ENCODE measurements at regions not wholly inside any gene's neighbourhood (a gene's known extent, or its start where the extent isn't known, plus 50 kb on each side); places are given as distances from the start of the nearest gene placed in this dataset.
"Not testable (repeated sequence)": the region's sequence is repeated elsewhere in the genome, so short reads cannot be mapped to it uniquely, and the experiment has no call there.

DNA sequence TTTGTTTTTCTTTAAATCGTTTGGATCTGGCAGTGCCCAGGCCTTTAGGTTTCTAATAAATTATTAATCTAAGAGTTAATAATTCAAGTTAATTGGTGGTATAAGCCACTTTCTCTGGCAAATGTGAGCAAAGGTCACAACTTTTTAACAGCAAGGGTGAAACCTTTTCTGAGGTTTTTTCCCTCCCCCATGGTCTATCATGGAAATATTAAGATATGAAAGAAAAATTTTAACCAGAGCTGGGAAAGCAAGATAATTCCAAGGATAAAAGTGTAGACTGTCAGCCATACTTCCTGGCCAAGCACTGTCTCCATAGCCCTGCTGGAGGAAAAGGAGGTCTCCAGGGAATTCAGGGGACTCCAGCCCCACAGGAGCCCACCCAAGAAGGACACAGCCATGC, 341.2 kb downstream of the SETD4 start:
- no peaks in the 10 kb centered on the region for H3K27me3 ChIP-seq
- H3K4me3 ChIP-seq (replicated peaks in 1 of 3) = no peak overlapping the region
- intact Hi-C loops (cut with DNase I) = no loop called here
- DNase-seq = no peak
- H3K36me3 ChIP-seq = no peaks in the 10 kb centered on the region
- no peak for TF ChIP-seq POLR2A (IDR thresholded peaks at IDR 0.05)
- TF ChIP-seq, protein P1, sequence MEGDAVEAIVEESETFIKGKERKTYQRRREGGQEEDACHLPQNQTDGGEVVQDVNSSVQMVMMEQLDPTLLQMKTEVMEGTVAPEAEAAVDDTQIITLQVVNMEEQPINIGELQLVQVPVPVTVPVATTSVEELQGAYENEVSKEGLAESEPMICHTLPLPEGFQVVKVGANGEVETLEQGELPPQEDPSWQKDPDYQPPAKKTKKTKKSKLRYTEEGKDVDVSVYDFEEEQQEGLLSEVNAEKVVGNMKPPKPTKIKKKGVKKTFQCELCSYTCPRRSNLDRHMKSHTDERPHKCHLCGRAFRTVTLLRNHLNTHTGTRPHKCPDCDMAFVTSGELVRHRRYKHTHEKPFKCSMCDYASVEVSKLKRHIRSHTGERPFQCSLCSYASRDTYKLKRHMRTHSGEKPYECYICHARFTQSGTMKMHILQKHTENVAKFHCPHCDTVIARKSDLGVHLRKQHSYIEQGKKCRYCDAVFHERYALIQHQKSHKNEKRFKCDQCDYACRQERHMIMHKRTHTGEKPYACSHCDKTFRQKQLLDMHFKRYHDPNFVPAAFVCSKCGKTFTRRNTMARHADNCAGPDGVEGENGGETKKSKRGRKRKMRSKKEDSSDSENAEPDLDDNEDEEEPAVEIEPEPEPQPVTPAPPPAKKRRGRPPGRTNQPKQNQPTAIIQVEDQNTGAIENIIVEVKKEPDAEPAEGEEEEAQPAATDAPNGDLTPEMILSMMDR (IDR thresholded peaks at IDR 0.05) = no peak
- H3K4me1 ChIP-seq = peaks cover 5 to 12% of the 10 kb centered on the region in 2 donors
- no peaks in the 10 kb centered on the region for H3K9me3 ChIP-seq
- H3K27ac ChIP-seq = no peak overlapping the region
- 70 to 84% methylated on average over 1 of the region's 1 CpG for WGBS, 2 donors

DNA sequence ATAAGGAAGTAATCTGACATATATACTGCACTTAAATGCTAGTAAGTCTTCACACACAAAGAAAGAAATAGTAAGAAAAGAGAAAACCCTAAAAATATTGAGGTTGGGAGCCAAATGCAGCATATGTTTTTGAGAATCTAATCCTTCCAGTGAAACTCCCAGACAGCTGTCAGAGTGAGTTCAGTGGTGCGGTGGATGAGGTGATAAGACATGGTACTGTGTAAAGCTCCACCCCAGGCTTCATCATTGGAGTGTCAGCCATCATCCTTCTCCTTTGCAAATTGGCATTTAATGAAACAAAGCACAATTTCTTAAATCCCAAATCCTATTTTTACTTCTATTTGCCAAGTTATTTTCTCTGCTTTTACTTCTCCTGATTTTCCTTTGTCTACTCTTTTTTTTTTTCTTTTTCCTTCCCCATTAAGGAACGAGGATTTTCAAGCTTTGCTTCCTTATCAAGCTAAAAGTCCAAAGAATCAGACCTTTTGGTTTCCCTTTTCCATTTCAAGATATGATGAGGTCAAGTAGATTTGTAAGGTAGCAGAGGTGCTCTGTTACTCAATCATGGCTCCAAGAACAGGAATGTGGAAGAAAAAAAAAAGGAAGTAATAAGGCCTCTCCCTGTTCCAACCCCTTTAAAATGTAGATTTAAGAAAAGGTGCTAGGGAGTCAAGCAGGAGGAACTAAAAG, 343.3 kb downstream of the SETD4 start:
- Histone ChIP-seq H3K4me3 (replicated peaks in 1 of 3) (no peak overlapping the region), H3K27ac (no peak overlapping the region), H3K4me1 (peaks cover 5 to 12% of the 10 kb centered on the region in 2 donors), H3K9me3 (no peaks in the 10 kb centered on the region), H3K36me3 (no peaks in the 10 kb centered on the region), H3K27me3 (no peaks in the 10 kb centered on the region)
- DNase-seq = no peak
- 76% methylated on average over 2 of the region's 2 CpGs for WGBS, 2 donors
- intact Hi-C loops (cut with DNase I) = no loop called here
- no peak for TF ChIP-seq POLR2A (IDR thresholded peaks at IDR 0.05)
- TF ChIP-seq, protein P1 (IDR thresholded peaks at IDR 0.05) = no peak

DNA sequence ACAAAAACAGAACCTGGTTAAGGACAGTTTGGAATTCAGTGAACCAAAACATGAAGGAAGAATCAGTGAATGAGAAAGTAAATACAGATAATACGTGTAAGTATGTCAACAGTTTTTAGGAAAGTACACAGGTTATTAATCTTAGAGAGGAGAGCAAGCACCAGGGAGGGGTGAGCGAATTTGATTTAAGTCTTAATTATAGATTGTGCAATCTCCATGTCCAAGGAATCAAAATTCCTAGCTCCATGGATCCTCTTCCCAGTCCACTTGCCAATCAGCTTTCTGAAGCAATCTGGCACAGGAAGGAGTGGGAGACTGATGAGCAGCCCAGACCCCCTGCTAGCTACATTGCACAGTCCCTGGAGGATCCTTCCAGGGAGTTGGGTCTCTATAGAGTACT, 346.4 kb downstream of the SETD4 start:
- no peak for DNase-seq
- no peaks in the 10 kb centered on the region for H3K9me3 ChIP-seq
- intact Hi-C loops (cut with DNase I) = no loop called here
- no peak overlapping the region for H3K4me3 ChIP-seq (replicated peaks in 1 of 3)
- TF ChIP-seq POLR2A (IDR thresholded peaks at IDR 0.05) = no peak
- TF ChIP-seq, protein P1 (IDR thresholded peaks at IDR 0.05) = no peak
- WGBS, 2 donors = 86 to 88% methylated on average over 2 of the region's 2 CpGs
- H3K27me3 ChIP-seq = no peaks in the 10 kb centered on the region
- H3K27ac ChIP-seq = no peak overlapping the region
- H3K4me1 ChIP-seq = no peaks in the 10 kb centered on the region
- no peaks in the 10 kb centered on the region for H3K36me3 ChIP-seq

DNA sequence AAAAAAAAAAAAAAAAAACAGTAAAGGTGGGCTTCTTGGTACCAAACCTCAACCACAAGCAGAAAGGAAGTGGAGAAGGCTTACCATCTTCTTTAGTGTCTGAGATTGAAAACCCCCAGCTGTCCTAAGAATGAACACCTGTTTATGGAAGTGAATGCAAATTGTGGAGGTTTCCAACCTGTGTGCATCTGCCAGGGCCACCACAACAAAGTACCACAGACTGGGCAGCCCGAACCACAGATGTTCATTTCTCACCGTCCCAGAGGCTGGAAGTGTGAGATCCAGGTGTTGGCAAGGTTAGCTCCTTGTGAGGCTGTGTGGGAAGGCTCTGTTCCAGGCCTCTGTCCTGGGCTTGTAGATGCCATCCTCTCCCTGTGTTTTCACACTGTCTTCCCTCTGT, 348.7 kb downstream of the SETD4 start:
- WGBS, 2 donors = 80 to 85% methylated on average over 2 of the region's 2 CpGs
- intact Hi-C loops (cut with DNase I) = no loop called here
- no peak for TF ChIP-seq POLR2A (IDR thresholded peaks at IDR 0.05)
- TF ChIP-seq, protein P1 (IDR thresholded peaks at IDR 0.05) = no peak
- Histone ChIP-seq H3K4me3 (replicated peaks in 1 of 3) (no peak overlapping the region), H3K27me3 (no peaks in the 10 kb centered on the region), H3K27ac (no peak overlapping the region), H3K36me3 (no peaks in the 10 kb centered on the region), H3K9me3 (no peaks in the 10 kb centered on the region), H3K4me1 (no peaks in the 10 kb centered on the region)
- no peak for DNase-seq

DNA sequence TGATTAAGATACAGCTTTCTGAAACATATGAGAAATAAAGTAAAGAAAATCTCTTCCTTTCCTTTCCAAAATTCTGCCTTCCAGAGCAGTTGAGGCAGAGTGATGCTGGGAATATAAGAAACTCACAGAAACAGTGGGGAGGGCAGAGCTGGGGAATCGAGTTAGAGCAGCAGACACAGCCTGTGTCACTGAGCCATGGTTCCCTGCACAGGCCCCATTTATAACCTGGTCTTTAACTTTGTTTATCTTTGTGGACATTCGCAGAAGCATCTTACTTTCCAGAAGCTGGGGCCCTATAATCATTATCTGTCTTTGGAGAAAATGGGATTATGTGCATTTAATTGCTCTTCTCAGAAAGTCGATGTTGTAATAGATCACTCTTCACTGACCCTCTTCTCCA, 349.1 kb downstream of the SETD4 start:
- Histone ChIP-seq H3K4me1 (no peaks in the 10 kb centered on the region), H3K27ac (no peak overlapping the region), H3K27me3 (no peaks in the 10 kb centered on the region), H3K36me3 (no peaks in the 10 kb centered on the region), H3K4me3 (replicated peaks in 1 of 3) (no peak overlapping the region), H3K9me3 (no peaks in the 10 kb centered on the region)
- DNase-seq = no peak
- TF ChIP-seq POLR2A (IDR thresholded peaks at IDR 0.05) = no peak
- 73 to 85% methylated on average over 3 of the region's 3 CpGs for WGBS, 2 donors
- intact Hi-C loops (cut with DNase I) = no loop called here

DNA sequence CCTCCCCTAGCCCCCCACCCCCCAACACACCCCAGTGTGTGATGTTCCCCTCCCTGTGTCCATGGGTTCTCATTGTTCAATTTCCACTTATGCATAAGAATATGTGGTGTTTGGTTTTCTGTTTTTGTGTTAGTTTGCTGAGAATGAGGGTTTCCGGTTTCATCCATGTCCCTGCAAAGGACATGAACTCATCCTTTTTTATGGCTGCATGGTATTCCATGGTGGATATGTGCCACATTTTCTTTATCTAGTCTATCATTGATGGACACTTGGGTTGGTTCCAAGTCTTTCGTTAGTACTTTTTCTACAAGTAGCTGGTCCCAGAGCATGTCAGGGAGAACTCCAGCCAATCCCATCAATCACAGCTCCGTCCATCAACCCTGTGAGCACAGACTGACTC, 350.3 kb downstream of the SETD4 start:
- H3K9me3 ChIP-seq; H3K36me3 ChIP-seq; H3K27me3 ChIP-seq; H3K4me3 ChIP-seq (replicated peaks in 1 of 3); H3K27ac ChIP-seq; intact Hi-C loops (cut with DNase I); DNase-seq; H3K4me1 ChIP-seq: not testable (repeated sequence)
- WGBS, 2 donors = 88 to 89% methylated on average over 3 of the region's 3 CpGs

Data from thyroid gland (tissue), 4 donors.